ENCODE measurements at regions not wholly inside any gene's neighbourhood (a gene's known extent, or its start where the extent isn't known, plus 50 kb on each side); places are given as distances from the start of the nearest gene placed in this dataset.
A peak's percentile ranks its signal among the peaks of the same experiment; 100 is the strongest.

DNA sequence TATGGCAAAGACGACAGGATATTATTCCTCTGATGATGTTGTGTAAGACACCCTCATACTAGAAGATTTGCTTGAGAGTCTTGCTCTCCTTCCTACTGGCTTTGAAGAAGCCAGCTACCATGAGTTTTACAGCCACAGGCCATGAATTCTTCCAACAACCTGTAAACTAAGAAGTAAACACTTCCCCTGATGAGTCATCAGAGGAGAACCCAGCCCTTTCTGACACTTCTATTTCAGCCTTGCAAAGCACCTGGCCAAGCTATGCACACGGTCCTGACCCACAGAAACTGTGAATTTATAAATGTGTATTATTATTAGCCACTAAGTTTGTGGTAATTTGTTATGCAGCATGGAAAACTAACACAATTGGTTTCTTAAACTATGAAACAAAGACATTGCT lies 288.8 kb upstream of the ADAMTSL1 start:
- no peak for DNase-seq (ENCODE audit: low read depth in 2 of 2)
- no peak overlapping the region for H3K4me3 ChIP-seq (replicated peaks in 1 of 2; ENCODE audit: low read depth in 2 of 2, low read length in 2 of 2)
- TF ChIP-seq, protein P1, sequence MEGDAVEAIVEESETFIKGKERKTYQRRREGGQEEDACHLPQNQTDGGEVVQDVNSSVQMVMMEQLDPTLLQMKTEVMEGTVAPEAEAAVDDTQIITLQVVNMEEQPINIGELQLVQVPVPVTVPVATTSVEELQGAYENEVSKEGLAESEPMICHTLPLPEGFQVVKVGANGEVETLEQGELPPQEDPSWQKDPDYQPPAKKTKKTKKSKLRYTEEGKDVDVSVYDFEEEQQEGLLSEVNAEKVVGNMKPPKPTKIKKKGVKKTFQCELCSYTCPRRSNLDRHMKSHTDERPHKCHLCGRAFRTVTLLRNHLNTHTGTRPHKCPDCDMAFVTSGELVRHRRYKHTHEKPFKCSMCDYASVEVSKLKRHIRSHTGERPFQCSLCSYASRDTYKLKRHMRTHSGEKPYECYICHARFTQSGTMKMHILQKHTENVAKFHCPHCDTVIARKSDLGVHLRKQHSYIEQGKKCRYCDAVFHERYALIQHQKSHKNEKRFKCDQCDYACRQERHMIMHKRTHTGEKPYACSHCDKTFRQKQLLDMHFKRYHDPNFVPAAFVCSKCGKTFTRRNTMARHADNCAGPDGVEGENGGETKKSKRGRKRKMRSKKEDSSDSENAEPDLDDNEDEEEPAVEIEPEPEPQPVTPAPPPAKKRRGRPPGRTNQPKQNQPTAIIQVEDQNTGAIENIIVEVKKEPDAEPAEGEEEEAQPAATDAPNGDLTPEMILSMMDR (IDR thresholded peaks at IDR 0.05; ENCODE audit: low read depth, low read length), result no peak

DNA sequence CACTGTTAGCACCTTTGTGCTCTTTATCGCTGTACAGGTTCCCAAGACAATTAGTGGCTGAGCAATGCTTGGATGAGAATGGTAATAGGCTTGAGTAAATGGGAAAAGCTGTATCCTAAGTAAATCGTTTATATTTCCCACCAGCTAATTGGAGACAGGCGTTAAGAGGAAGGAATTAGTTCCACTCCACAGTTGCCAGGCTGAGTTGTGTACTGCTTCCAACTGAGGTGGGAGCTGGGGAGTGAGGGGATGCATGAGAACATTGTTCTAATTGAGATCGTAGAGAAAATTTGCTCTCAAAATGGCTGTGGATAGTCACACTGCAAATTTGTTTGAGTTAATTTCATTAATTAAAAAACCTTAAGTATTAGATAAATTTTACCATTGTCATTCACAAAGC lies 285.0 kb upstream of the ADAMTSL1 start:
- TF ChIP-seq, protein P1 (IDR thresholded peaks at IDR 0.05; ENCODE audit: low read depth, low read length), result no peak
- no peak for DNase-seq (ENCODE audit: low read depth in 2 of 2)
- no peak overlapping the region for H3K4me3 ChIP-seq (replicated peaks in 1 of 2; ENCODE audit: low read depth in 2 of 2, low read length in 2 of 2)

DNA sequence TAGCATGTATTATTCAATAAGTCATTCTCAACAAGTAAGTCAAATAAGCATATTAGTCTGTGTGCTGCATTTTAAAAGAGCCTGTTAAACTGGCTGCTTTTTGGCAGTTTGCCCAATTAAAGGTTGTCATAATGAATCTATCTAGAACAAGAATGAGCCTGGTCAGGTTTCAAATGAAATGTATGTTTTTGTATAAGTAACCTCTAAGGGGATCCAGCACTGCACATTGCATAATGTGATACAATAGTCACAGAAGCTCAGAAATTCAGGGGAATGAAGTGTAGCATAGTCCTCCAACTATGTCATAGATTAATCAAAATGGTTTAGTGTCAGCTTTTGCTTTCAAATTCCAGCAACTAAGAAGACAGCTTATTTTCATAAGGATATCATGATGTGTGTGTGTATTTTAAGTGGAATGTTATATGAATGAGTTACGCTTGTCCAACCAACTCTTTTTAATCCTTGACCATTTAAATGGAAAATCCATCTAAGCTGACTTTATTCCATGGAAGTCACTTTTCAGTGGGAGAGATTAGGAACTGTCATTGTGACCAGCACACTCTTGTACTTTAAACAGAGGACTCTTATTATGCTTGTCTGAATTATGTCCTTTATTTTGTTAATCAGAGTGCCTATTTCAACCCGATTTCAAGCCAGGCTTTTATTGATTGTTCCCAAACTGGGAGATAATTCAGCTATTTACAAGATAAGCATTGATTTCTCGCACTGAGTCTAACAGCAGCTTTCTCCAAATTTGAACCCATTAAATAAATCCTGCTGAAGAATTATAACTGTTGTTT lies 283.9 kb upstream of the ADAMTSL1 start:
- TF ChIP-seq, protein P1 (IDR thresholded peaks at IDR 0.05; ENCODE audit: low read depth, low read length), result no peak
- H3K4me3 ChIP-seq (replicated peaks in 1 of 2; ENCODE audit: low read depth in 2 of 2, low read length in 2 of 2), result no peak overlapping the region
- DNase-seq (ENCODE audit: low read depth in 2 of 2), result peak; percentile 0 to 3

DNA sequence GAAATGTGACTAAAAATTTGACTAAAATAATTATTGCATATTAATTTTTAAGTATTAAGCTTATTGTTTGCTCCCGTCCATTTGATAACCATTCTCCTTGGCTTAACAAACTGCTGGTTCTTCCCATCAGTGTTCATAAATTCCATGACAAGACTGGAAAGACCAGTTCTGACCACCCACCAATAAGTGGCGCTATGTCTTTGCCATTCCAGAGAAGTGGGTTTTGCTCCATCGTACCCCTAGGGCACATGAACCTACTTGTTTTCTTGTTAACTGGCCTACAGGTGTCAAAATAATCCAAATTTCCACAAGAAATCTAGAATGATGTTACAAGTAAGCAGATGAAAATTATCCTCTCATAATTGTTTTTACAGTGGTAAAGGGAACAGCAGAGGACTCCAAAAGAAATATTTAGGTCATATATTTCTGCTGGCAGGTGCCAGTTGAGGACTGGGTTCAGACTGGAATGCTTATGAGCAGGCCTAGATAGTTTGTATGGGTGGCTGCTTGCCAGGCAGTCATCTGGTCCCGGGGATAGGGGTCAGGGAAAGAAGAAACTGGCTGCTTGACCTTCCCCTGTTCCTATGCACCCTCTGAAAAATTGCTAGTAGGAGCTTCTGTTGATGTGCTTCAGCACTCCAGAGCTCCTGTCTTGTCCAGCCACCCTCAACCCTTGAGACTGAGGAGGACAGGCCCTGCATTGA lies 283.1 kb upstream of the ADAMTSL1 start:
- TF ChIP-seq, protein P1 (IDR thresholded peaks at IDR 0.05; ENCODE audit: low read depth, low read length), result no peak
- peak in 1 of 2 donors; percentile 2 for DNase-seq (ENCODE audit: low read depth in 2 of 2)
- H3K4me3 ChIP-seq (replicated peaks in 1 of 2; ENCODE audit: low read depth in 2 of 2, low read length in 2 of 2), result no peak overlapping the region

DNA sequence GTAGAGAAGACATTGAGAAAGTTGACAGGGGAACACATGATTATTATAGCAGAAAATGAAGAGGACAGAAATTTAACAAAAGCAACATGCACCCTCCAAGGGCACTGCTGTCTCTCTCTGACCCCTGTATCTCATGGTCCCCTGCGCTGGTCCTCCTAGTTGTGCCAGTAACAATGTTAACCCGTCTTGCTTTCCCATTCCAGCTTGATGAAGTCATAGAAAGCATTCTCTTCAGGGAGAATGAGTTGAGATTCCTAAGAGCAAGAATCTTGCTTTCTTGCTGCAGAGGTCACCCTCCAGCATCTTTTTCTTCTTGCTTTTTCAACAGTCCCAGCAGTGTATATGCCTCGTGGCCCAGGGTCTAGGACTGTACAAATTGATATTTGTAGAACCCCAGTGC lies 279.6 kb upstream of the ADAMTSL1 start:
- TF ChIP-seq, protein P1 (IDR thresholded peaks at IDR 0.05; ENCODE audit: low read depth, low read length), result no peak
- peak; percentile 3 to 4 for DNase-seq (ENCODE audit: low read depth in 2 of 2)
- H3K4me3 ChIP-seq (replicated peaks in 1 of 2; ENCODE audit: low read depth in 2 of 2, low read length in 2 of 2), result no peak overlapping the region

DNA sequence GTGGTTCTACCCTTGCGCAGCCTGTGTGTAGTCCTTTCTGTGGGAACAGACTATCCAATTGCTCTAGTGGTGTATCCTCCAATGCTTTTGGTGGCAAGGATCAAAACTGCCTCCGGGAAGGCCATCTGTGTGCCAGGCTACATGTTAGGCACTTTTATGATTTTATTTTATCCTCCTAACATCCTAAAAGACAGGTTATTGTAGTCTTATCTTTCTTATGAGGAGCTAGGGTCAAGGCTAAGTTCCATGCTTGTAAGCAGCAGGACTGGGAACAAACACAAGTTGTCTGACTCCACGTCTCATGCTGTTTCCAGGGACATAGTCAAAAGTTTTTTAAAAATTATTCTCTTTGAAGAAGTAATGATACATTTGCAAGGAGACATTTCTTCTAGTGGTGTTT lies 278.7 kb upstream of the ADAMTSL1 start:
- DNase-seq (ENCODE audit: low read depth in 2 of 2), result no peak
- no peak overlapping the region for H3K4me3 ChIP-seq (replicated peaks in 1 of 2; ENCODE audit: low read depth in 2 of 2, low read length in 2 of 2)
- TF ChIP-seq, protein P1 (IDR thresholded peaks at IDR 0.05; ENCODE audit: low read depth, low read length), result no peak
